Loucy (cell line): ENCODE measurements at regions not wholly inside any gene's neighbourhood (a gene's known extent, or its start where the extent isn't known, plus 50 kb on each side); places are given as distances from the start of the nearest gene placed in this dataset.

Source experiments
- CTCF ChIP-seq: fragments of 200-600 bp; sonication (generic); conservative IDR thresholded peaks from 2 replicates; pipeline ENCODE4 v1.5.1; 2014; ENCODE audit warnings: mild to moderate bottlenecking, antibody characterized with exemption, low read length
- EZH2phosphoT487 ChIP-seq: fragments of 200-600 bp; IDR thresholded peaks from 2 replicates; pipeline ENCODE4 v1.6.1; 2018; ENCODE audit warnings: antibody characterized with exemption, mild to moderate bottlenecking, moderate library complexity, borderline replicate concordance

GRCh38 chr4:54967289-54967688, 158.1 kb downstream of the KDR start:
- TF ChIP-seq CTCF (no peak), EZH2phosphoT487 (no peak)
